HEK293 (cell line): ENCODE measurements at regions not wholly inside any gene's neighbourhood (a gene's known extent, or its start where the extent isn't known, plus 50 kb on each side); places are given as distances from the start of the nearest gene placed in this dataset.

ENCODE experiments used
- CTCF ChIA-PET: fragments of 350-600 bp; formaldehyde crosslinking; extraction: SDS; loops from one replicate; lab custom pipeline; 2021; ENCODE audit warnings: antibody characterized with exemption; lab: Yijun Ruan, JAX
- POLR2A ChIA-PET: fragments of 300-600 bp; formaldehyde crosslinking; extraction: SDS; loops from one replicate; lab custom pipeline; 2020; ENCODE audit warnings: antibody characterized with exemption, inconsistent platforms; lab: Yijun Ruan, JAX
- H3K27ac ChIP-seq: fragments of 200-500 bp; sonication (Bioruptor generic); 2 replicates; pipeline ENCODE4 v1.5.1; 2014; ENCODE audit warnings: low read depth, low read length, control low read depth, inconsistent platforms; ENCODE audit errors: extremely low read depth
- H3K36me3 ChIP-seq, 2 experiments: fragments of 200-500 bp in 1 of 2; sonication (Bioruptor generic) in 1 of 2; 1 replicate in 1 of 2; 2 replicates in 1 of 2; pipeline ENCODE4 v1.5.1; 2014 to 2017; ENCODE audit warnings: inconsistent platforms in 2 of 2, low read length in 2 of 2; ENCODE audit not compliant: control insufficient read depth in 2 of 2, insufficient read depth in 1 of 2
- H3K4me1 ChIP-seq: fragments of 200-500 bp; sonication (Bioruptor generic); 2 replicates; pipeline ENCODE4 v1.5.1; 2014; ENCODE audit warnings: mild to moderate bottlenecking, low read length, inconsistent platforms; ENCODE audit not compliant: control insufficient read depth, insufficient read depth
- H3K4me3 ChIP-seq: 2 replicates; pipeline ENCODE4 v1.5.1; 2011; ENCODE audit warnings: low read depth, mild to moderate bottlenecking, control low read depth, low read length, moderate library complexity
- H3K9me3 ChIP-seq: fragments of 200-500 bp; sonication (Bioruptor generic); 2 replicates; pipeline ENCODE4 v1.5.1; 2014; ENCODE audit warnings: low read depth, low read length, inconsistent platforms; ENCODE audit not compliant: control insufficient read depth, insufficient read depth
- BCL11A ChIP-seq: fragments of 450-650 bp; formaldehyde crosslinking; IDR thresholded peaks from 2 replicates; pipeline ENCODE4 v1.5.1; 2016; ENCODE audit warnings: low read depth, missing biosample characterization, missing genetic modification characterization
- ELK4 ChIP-seq: IDR thresholded peaks from 2 replicates; pipeline ENCODE4 v1.6.1; 2011; ENCODE audit warnings: mild to moderate bottlenecking, low read depth, low read length, borderline replicate concordance
- IKZF3 ChIP-seq: fragments of 450-650 bp; IDR thresholded peaks from 2 replicates; pipeline ENCODE4 v1.5.0; 2018; ENCODE audit warnings: missing biosample characterization, mild to moderate bottlenecking, missing genetic modification characterization, moderate library complexity
- PRDM1 ChIP-seq: fragments of 450-650 bp; formaldehyde crosslinking; IDR thresholded peaks from 2 replicates; pipeline ENCODE4; 2016; ENCODE audit warnings: missing biosample characterization, missing genetic modification characterization
- PRDM4 ChIP-seq: fragments of 450-650 bp; formaldehyde crosslinking; IDR thresholded peaks from 2 replicates; pipeline ENCODE4 v1.5.1; 2017; ENCODE audit warnings: missing biosample characterization, missing genetic modification characterization
- PRDM6 ChIP-seq: fragments of 450-650 bp; formaldehyde crosslinking; IDR thresholded peaks from 2 replicates; pipeline ENCODE4 v1.5.1; 2017; ENCODE audit warnings: missing biosample characterization, missing genetic modification characterization
- SP7 ChIP-seq: fragments of 450-650 bp; formaldehyde crosslinking; IDR thresholded peaks from 2 replicates; pipeline ENCODE4 v1.5.1; 2016; ENCODE audit warnings: missing biosample characterization, missing genetic modification characterization
- TRIM28 ChIP-seq: IDR thresholded peaks from 2 replicates; pipeline ENCODE4 v1.6.1; 2011; ENCODE audit warnings: low read length, control low read depth, borderline replicate concordance
- ZBTB17 ChIP-seq: fragments of 450-650 bp; formaldehyde crosslinking; IDR thresholded peaks from 2 replicates; pipeline ENCODE4 v1.5.1; 2016; ENCODE audit warnings: missing biosample characterization, missing genetic modification characterization
- ZBTB20 ChIP-seq: fragments of 450-650 bp; formaldehyde crosslinking; IDR thresholded peaks from 2 replicates; pipeline ENCODE4 v1.5.1; 2016; ENCODE audit warnings: missing biosample characterization, missing genetic modification characterization
- ZBTB8A ChIP-seq: fragments of 450-650 bp; formaldehyde crosslinking; IDR thresholded peaks from 2 replicates; pipeline ENCODE4 v1.5.1; 2016; ENCODE audit warnings: missing biosample characterization, missing genetic modification characterization
- ZEB2 ChIP-seq: fragments of 450-650 bp; formaldehyde crosslinking; IDR thresholded peaks from 2 replicates; pipeline ENCODE4 v1.5.1; 2016; ENCODE audit warnings: missing biosample characterization, missing genetic modification characterization
- ZNF10 ChIP-seq: fragments of 450-650 bp; formaldehyde crosslinking; IDR thresholded peaks from 2 replicates; pipeline ENCODE4 v1.5.1; 2017; ENCODE audit warnings: missing biosample characterization, missing genetic modification characterization
- ZNF132 ChIP-seq: fragments of 450-650 bp; formaldehyde crosslinking; IDR thresholded peaks from 2 replicates; pipeline ENCODE4 v1.5.1; 2017; ENCODE audit warnings: missing biosample characterization, missing genetic modification characterization, borderline replicate concordance
- ZNF16 ChIP-seq: fragments of 450-650 bp; formaldehyde crosslinking; IDR thresholded peaks from 2 replicates; pipeline ENCODE4 v1.5.1; 2016; ENCODE audit warnings: low read depth, missing biosample characterization, missing genetic modification characterization
- ZNF2 ChIP-seq: fragments of 450-650 bp; formaldehyde crosslinking; IDR thresholded peaks from 2 replicates; pipeline ENCODE4 v1.5.1; 2016; ENCODE audit warnings: missing biosample characterization, missing genetic modification characterization
- ZNF211 ChIP-seq: fragments of 450-650 bp; formaldehyde crosslinking; IDR thresholded peaks from 2 replicates; pipeline ENCODE4 v1.5.1; 2016; ENCODE audit warnings: low read depth, missing biosample characterization, missing genetic modification characterization
- ZNF350 ChIP-seq: fragments of 450-650 bp; formaldehyde crosslinking; IDR thresholded peaks from 2 replicates; pipeline ENCODE4 v1.5.0; 2017; ENCODE audit warnings: missing biosample characterization, mild to moderate bottlenecking, missing genetic modification characterization
- ZNF354C ChIP-seq: fragments of 450-650 bp; formaldehyde crosslinking; IDR thresholded peaks from 2 replicates; pipeline ENCODE4 v1.5.1; 2016; ENCODE audit warnings: missing biosample characterization, missing genetic modification characterization, low read depth, borderline replicate concordance
- ZNF473 ChIP-seq: fragments of 450-650 bp; formaldehyde crosslinking; IDR thresholded peaks from 2 replicates; pipeline ENCODE4 v1.5.1; 2017; ENCODE audit warnings: missing biosample characterization, missing genetic modification characterization
- ZNF560 ChIP-seq: fragments of 450-650 bp; formaldehyde crosslinking; IDR thresholded peaks from 2 replicates; pipeline ENCODE4 v1.5.1; 2017; ENCODE audit warnings: missing biosample characterization, missing genetic modification characterization, borderline replicate concordance
- ZNF561 ChIP-seq: fragments of 450-650 bp; IDR thresholded peaks from 2 replicates; pipeline ENCODE4 v1.5.1; 2018; ENCODE audit warnings: missing biosample characterization, missing genetic modification characterization, borderline replicate concordance
- ZNF600 ChIP-seq: fragments of 450-650 bp; formaldehyde crosslinking; IDR thresholded peaks from 2 replicates; pipeline ENCODE4 v1.5.1; 2016; ENCODE audit warnings: missing biosample characterization, missing genetic modification characterization
- ZNF610 ChIP-seq: fragments of 450-650 bp; formaldehyde crosslinking; IDR thresholded peaks from 2 replicates; pipeline ENCODE4 v1.5.1; 2016; ENCODE audit warnings: missing biosample characterization, missing genetic modification characterization, borderline replicate concordance
- ZNF639 ChIP-seq: fragments of 450-650 bp; formaldehyde crosslinking; IDR thresholded peaks from 2 replicates; pipeline ENCODE4 v1.5.1; 2016; ENCODE audit warnings: missing biosample characterization, missing genetic modification characterization
- ZSCAN30 ChIP-seq: fragments of 450-650 bp; IDR thresholded peaks from 2 replicates; pipeline ENCODE4 v1.5.1; 2018; ENCODE audit warnings: missing biosample characterization, mild to moderate bottlenecking, missing genetic modification characterization, moderate library complexity
- ZSCAN5A ChIP-seq: fragments of 450-650 bp; formaldehyde crosslinking; IDR thresholded peaks from 2 replicates; pipeline ENCODE4 v1.5.1; 2016; ENCODE audit warnings: missing biosample characterization, missing genetic modification characterization

GRCh38 chr6:10320291-10320690 is 94.6 kb downstream of the TFAP2A start:
- no peak overlapping the region for H3K27ac ChIP-seq
- H3K9me3 ChIP-seq = no peaks in the 10 kb centered on the region
- H3K4me1 ChIP-seq = peaks cover 3% of the 10 kb centered on the region; the same call in 1 of the 2 replicates
- ChIA-PET CTCF (no interaction called here), POLR2A (no interaction called here)
- H3K36me3 ChIP-seq = no peaks in the 10 kb centered on the region
- H3K4me3 ChIP-seq = no peak overlapping the region
- TF ChIP-seq ZNF350 (tag by site-specific recombination) = no peak
- no peak for TF ChIP-seq ZNF560
- no peak for TF ChIP-seq ZNF354C
- no peak for TF ChIP-seq ZNF610 (tag by site-specific recombination)
- TF ChIP-seq PRDM1 = no peak
- no peak for TF ChIP-seq ZNF2 (tag by site-specific recombination)

- H3K27ac ChIP-seq = no peak overlapping the region
- CTCF ChIA-PET = interaction anchor here (1.1 kb wide), 1 partner anchor 521 kb away, joined by 3 read pairs; no protein-coding TSS in a partner anchor
- peak; percentile 57 for TF ChIP-seq SP7 (tag by site-specific recombination)
- peak; percentile 61; the same call in 1 of the 2 replicates for TF ChIP-seq TRIM28
- no peak for TF ChIP-seq ZSCAN5A
- no peak for TF ChIP-seq ZNF16 (tag by site-specific recombination)
- no peak for TF ChIP-seq PRDM4 (tag by site-specific recombination)
- TF ChIP-seq ZBTB17 (tag by site-specific recombination) = peak; percentile 50; the same call in 1 of the 2 replicates
- TF ChIP-seq BCL11A (tag by site-specific recombination) = peak; percentile 31; the same call in 1 of the 2 replicates
- 0 out of 2 replicates have a peak, but pooled peaks have one; percentile 11 for TF ChIP-seq IKZF3 (tag by site-specific recombination)
- no peak for TF ChIP-seq ZNF561 (tag by site-specific recombination)
- peak; percentile 13; the same call in 1 of the 2 replicates for TF ChIP-seq ZBTB20 (tag by site-specific recombination)
- no peak for TF ChIP-seq ZNF211 (tag by site-specific recombination)
- peak; percentile 83 for TF ChIP-seq PRDM6
- TF ChIP-seq ZBTB8A (tag by site-specific recombination) = peak; percentile 62; the same call in 1 of the 2 replicates
- TF ChIP-seq ZSCAN30 (tag by site-specific recombination) = peak; percentile 67; the same call in 1 of the 2 replicates
- no peak for TF ChIP-seq ZNF473 (tag by site-specific recombination)
- TF ChIP-seq ZNF600 (tag by site-specific recombination) = no peak
- no peak for TF ChIP-seq ZNF10 (tag by site-specific recombination)
- TF ChIP-seq ZNF639 (tag by site-specific recombination) = peak; percentile 55; the same call in 1 of the 2 replicates
- no peak for TF ChIP-seq ELK4
- no peak for TF ChIP-seq ZNF132 (tag by site-specific recombination)
- 0 out of 2 replicates have a peak, but pooled peaks have one; percentile 68 for TF ChIP-seq ZEB2 (tag by site-specific recombination)
Observed at GRCh38 chr6:10316373-10316721, 98.5 kb downstream of the TFAP2A start.

More at GRCh38 chr6:10316373-10316721, 98.5 kb downstream of the TFAP2A start:
- Histone ChIP-seq H3K4me3 (no peak overlapping the region), H3K36me3 (no peaks in the 10 kb centered on the region), H3K4me1 (peaks cover 3% of the 10 kb centered on the region), H3K9me3 (no peaks in the 10 kb centered on the region)
- POLR2A ChIA-PET = interaction anchor here (0.7 to 1.3 kb wide), 6 partner anchors 13 to 98 kb away, joined by 3 to 8 read pairs (median 6); partner anchors contain the start of gene TFAP2A
